Duodenal mucosa (tissue), 2 donors: ENCODE measurements at regions not wholly inside any gene's neighbourhood (a gene's known extent, or its start where the extent isn't known, plus 50 kb on each side); places are given as distances from the start of the nearest gene placed in this dataset.

ENCODE experiments used
- H3K27ac ChIP-seq: one replicate; pipeline ENCODE4 v1.7.0; 2013; ENCODE audit warnings: low read depth, low read length
- H3K27me3 ChIP-seq, 2 donors: one replicate each; pipeline ENCODE4 v1.7.0; 2013; ENCODE audit warnings: low read length in 2 of 2, control low read depth in 1 of 2; ENCODE audit not compliant: insufficient read depth in 2 of 2, control insufficient read depth in 1 of 2
- H3K36me3 ChIP-seq, 2 donors: one replicate each; pipeline ENCODE4 v1.7.0; 2013; ENCODE audit warnings: low read length in 2 of 2, control low read depth in 1 of 2; ENCODE audit not compliant: insufficient read depth in 2 of 2, control insufficient read depth in 1 of 2
- H3K4me1 ChIP-seq, 2 donors: one replicate each; pipeline ENCODE4 v1.7.0; 2013; ENCODE audit warnings: low read length in 2 of 2, control low read depth in 1 of 2; ENCODE audit not compliant: insufficient read depth in 2 of 2, control insufficient read depth in 1 of 2
- H3K4me3 ChIP-seq, 2 donors: one replicate each; pipeline ENCODE4 v1.7.0; 2013; ENCODE audit warnings: low read length in 2 of 2, low read depth in 1 of 2
- H3K9ac ChIP-seq, 2 donors: one replicate each; pipeline ENCODE4 v1.7.0; 2013; ENCODE audit warnings: low read length in 2 of 2, low read depth in 1 of 2
- H3K9me3 ChIP-seq, 2 donors: one replicate each; pipeline ENCODE4 v1.7.0; 2013; ENCODE audit warnings: low read length in 2 of 2, control low read depth in 1 of 2; ENCODE audit not compliant: control insufficient read depth in 1 of 2

DNA sequence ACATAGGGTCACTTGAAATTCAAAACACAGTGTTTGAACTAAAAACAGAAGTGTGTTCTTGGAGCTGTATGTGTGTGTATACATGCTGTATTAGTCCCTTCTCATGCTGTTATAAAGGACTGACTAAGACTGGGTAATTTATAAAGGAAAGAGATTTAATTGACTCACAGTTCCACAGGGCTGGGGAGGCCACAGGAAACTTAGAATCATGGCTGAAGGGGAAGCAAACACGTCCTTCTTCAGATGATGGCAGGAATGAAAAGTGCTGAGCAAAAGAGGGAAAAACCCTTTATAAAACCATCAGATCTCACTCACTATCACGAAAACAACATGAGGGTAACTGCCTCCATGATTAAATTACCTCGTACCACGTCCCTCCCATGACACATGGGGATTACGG, 224.1 kb downstream of the BCAT1 start:
- Histone ChIP-seq H3K9ac (no peak overlapping the region), H3K4me1 (no peaks in the 10 kb centered on the region), H3K27ac (no peak overlapping the region), H3K27me3 (no peaks in the 10 kb centered on the region), H3K4me3 (no peak overlapping the region), H3K36me3 (no peaks in the 10 kb centered on the region), H3K9me3 (no peaks in the 10 kb centered on the region)

DNA sequence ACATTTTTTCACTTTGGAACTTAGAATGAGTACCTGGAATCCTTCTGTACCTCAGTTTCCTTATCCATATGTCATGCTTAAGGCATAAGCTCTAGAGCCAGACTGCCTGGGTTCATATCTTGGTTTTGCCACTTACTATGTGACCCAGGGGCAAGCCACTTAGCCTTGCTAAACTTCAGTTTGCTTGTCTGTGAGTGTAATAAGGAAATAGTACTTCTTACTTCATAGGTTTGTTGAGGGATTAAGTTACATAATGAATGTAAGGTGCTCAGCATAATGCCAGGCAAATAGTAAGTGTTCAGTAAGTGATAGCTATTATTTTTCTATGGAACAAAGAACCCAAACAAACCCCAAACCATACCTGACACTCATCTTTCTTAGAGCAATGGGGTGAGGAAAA, 225.1 kb downstream of the BCAT1 start:
- Histone ChIP-seq H3K9me3 (no peaks in the 10 kb centered on the region), H3K4me3 (no peak overlapping the region), H3K4me1 (no peaks in the 10 kb centered on the region), H3K27me3 (no peaks in the 10 kb centered on the region), H3K9ac (no peak overlapping the region), H3K27ac (no peak overlapping the region), H3K36me3 (no peaks in the 10 kb centered on the region)

DNA sequence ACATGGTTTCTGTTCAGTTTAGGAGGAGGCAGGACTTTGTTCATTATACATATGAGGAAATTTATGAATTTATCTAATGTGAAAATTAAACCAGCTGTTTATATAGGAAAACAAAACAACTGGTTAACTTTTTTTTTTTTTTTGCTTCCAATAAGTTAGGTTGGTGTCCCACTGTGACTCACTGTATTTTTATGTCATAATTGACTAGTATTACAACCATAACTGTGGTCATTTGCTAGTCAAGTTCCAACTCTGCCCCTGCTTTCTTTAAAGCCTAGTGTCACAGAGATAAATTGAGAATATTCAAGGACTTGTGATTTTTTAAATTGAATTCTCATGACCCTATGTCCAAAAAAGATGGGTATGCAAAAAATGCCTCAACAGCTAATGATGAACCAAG, 227.7 kb downstream of the BCAT1 start:
- no peaks in the 10 kb centered on the region for H3K4me1 ChIP-seq
- H3K36me3 ChIP-seq = no peaks in the 10 kb centered on the region
- H3K27ac ChIP-seq = no peak overlapping the region
- H3K27me3 ChIP-seq = no peaks in the 10 kb centered on the region
- no peak overlapping the region for H3K9ac ChIP-seq
- H3K9me3 ChIP-seq = no peaks in the 10 kb centered on the region
- H3K4me3 ChIP-seq = no peak overlapping the region

DNA sequence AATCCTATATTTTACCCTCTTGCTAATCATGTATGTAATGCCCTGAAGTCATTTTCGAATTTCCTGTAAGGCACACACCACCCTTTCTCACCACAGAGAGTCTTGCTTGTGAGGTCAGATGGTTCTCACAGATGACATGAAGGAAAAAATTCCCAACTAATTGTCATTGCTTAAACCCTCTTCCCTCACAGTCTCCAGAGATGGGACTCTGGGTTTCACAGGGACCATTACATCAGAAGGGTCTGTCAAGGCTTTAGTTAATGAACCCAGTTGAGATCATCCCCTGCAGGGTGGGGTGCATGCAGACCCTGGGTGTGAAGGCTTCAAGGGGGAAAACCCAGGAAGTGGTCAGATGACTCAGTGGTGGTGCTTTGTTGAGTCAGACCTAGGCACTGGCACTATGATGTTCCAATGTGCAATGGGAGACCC, 229.6 kb downstream of the BCAT1 start:
- no peaks in the 10 kb centered on the region for H3K4me1 ChIP-seq
- H3K4me3 ChIP-seq = no peak overlapping the region
- H3K9ac ChIP-seq = no peak overlapping the region
- H3K36me3 ChIP-seq = no peaks in the 10 kb centered on the region
- no peaks in the 10 kb centered on the region for H3K9me3 ChIP-seq
- no peaks in the 10 kb centered on the region for H3K27me3 ChIP-seq
- no peak overlapping the region for H3K27ac ChIP-seq

DNA sequence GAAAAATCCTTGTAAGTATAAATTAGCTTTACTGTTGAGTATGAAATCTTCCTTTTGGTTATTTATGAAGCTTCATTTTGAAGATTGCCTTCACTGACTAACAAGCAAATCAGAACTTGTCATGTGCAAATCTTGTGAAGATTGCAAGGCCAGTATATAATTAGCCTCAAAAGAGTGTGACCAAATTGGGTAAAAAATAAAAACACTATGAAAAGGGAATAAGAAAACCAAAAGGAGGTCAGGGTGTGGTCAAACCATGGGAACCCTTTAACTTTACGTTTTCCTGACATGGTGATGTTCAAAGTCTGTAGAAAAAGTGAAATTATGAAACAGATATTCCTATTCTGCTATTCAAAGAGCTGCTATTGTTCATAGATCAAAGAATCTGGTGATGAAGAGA, 230.3 kb downstream of the BCAT1 start:
- no peak overlapping the region for H3K4me3 ChIP-seq

DNA sequence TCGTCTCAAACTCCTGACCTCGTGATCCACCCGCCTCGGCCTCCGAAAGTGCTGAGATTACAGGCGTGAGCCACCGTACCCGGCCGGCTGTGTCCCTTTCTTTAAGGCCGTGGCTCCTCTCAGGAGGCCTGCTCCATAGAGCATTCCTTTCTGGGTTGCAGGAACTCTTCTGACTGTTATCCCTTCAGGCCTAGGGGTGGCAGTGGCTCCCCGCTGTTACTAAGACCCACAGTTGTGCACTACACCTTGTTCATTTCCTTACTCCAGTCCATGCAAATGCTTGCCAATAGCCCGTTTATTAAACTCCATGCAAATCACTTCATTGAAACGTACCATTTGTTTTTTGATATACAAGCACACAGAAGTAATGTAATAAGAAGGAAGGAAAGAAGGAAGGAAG, 234.7 kb downstream of the BCAT1 start:
- no peaks in the 10 kb centered on the region for H3K4me1 ChIP-seq
- no peak overlapping the region for H3K9ac ChIP-seq
- H3K27me3 ChIP-seq = no peaks in the 10 kb centered on the region
- H3K9me3 ChIP-seq = no peaks in the 10 kb centered on the region
- H3K27ac ChIP-seq = no peak overlapping the region
- H3K4me3 ChIP-seq = no peak overlapping the region
- H3K36me3 ChIP-seq = no peaks in the 10 kb centered on the region

More for the DNA sequence above, 230.3 kb downstream of the BCAT1 start:
- no peak overlapping the region for H3K9ac ChIP-seq
- H3K4me1 ChIP-seq = no peaks in the 10 kb centered on the region
- no peak overlapping the region for H3K27ac ChIP-seq
- H3K9me3 ChIP-seq = no peaks in the 10 kb centered on the region
- no peaks in the 10 kb centered on the region for H3K36me3 ChIP-seq
- no peaks in the 10 kb centered on the region for H3K27me3 ChIP-seq

DNA sequence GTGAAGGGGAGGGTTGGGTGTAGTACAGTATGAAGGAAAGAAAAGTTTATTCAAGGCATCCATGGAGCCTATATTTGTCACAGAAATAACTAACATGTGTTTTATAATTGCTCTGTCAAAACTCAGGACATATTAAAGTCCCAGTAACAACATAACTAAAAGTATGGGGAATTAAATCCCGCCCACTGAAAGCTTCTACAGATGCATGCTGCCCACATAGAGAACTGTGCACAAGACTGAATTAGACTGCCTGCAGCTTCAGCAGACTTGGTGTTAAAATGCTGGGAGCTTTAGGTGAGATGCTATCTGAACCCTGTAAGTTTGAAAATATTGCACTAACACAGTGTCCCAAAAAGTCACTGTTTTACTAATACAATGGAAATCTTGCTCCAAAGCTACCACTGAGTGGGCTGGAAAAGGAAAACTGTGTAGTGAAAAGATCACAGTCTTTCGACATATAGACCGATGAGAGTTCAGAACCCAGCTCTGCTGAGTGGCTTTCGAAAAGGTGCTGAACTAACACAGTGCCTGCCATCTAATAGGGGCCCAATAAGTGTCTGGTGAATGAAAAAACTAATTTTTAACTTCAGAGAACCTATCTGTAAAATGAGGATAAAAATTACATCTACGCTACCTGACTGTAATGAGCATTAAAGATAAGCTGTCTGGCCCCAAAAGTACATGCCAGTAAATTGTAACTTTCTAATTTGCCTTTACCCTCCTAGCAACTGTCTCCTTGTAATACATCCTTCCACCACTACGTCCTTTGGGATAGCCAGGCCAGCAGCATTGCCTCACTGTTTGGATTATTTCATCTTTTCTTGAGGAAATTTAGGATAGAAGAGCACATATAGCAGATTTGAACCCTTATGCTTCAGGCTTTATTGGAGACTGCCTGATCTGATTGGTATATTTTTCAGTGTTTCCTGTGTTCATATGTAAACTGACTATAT, 237.6 kb downstream of the BCAT1 start:
- Histone ChIP-seq H3K27ac (no peak overlapping the region), H3K36me3 (no peaks in the 10 kb centered on the region), H3K4me1 (no peaks in the 10 kb centered on the region), H3K4me3 (no peak overlapping the region), H3K9me3 (no peaks in the 10 kb centered on the region), H3K27me3 (no peaks in the 10 kb centered on the region), H3K9ac (no peak overlapping the region)

DNA sequence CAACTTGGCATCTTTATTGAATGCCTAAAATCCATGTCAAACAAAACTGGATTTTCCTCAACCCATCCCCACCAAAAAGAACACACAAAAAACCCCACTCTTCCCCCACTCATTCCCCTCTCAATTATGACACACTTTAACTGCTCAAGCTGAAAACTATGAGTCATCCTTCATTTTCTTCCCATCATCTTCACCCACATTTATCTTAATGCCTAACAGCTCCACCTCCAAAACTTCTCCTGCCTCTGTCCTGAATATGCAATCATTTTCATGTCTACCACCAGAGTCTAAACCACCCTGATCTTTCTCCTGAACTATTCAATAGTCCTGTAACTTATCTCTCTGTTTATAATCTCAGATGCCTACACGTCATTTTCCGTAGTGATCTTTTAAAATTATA, 239.7 kb downstream of the BCAT1 start:
- H3K27ac ChIP-seq = no peak overlapping the region
- H3K36me3 ChIP-seq = no peaks in the 10 kb centered on the region
- peaks cover 0 to 5% of the 10 kb centered on the region in 2 donors for H3K4me1 ChIP-seq
- H3K9ac ChIP-seq = no peak overlapping the region
- H3K27me3 ChIP-seq = no peaks in the 10 kb centered on the region
- no peak overlapping the region for H3K4me3 ChIP-seq
- H3K9me3 ChIP-seq = no peaks in the 10 kb centered on the region

DNA sequence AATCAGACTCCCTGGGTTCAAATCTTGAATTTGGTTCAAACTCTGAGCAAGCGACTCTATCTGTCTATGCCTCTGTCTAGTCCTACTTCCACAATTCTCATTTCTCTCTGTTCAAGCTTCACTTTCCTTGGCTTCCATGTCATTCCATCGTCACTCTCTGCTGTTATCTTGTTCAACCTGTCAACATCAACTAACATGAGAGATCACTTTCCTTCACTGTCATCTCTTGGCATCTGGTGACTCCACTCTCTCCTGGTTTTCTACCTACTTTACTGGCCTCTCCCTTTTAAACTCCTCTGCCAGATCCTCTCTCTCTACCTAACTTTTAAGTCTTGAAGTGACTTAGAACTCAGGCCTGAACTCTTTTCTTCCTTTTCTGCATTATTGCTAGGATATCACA, 240.2 kb downstream of the BCAT1 start:
- H3K9me3 ChIP-seq = no peaks in the 10 kb centered on the region
- H3K4me1 ChIP-seq = peaks cover 0 to 5% of the 10 kb centered on the region in 2 donors
- no peaks in the 10 kb centered on the region for H3K36me3 ChIP-seq
- H3K27me3 ChIP-seq = no peaks in the 10 kb centered on the region
- H3K4me3 ChIP-seq = no peak overlapping the region
- H3K9ac ChIP-seq = no peak overlapping the region
- H3K27ac ChIP-seq = no peak overlapping the region

DNA sequence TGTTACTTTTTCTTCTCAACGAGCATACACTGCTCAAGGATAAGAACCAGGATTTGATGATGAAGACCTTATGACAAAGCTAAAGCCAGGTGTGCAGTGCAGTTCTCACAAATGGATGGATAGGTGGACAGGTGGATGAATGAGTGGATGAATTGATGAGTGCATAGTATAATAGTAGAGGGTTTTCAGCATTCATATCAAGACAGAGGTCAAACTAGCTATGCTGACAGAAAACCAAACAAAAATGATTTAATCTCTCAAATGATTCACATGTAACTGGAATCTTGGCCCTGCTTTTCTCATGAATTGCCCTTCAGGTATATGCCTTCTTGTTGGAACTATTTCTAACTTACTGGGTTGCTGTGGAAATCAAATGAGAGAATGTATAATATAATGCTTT, 240.9 kb downstream of the BCAT1 start:
- Histone ChIP-seq H3K4me1 (peaks cover 0 to 5% of the 10 kb centered on the region in 2 donors), H3K27ac (no peak overlapping the region), H3K36me3 (no peaks in the 10 kb centered on the region), H3K4me3 (no peak overlapping the region), H3K9ac (no peak overlapping the region), H3K27me3 (no peaks in the 10 kb centered on the region), H3K9me3 (no peaks in the 10 kb centered on the region)
